ENCODE measurements at regions not wholly inside any gene's neighbourhood (a gene's known extent, or its start where the extent isn't known, plus 50 kb on each side); places are given as distances from the start of the nearest gene placed in this dataset.
A peak's percentile ranks its signal among the peaks of the same experiment; 100 is the strongest.

DNA sequence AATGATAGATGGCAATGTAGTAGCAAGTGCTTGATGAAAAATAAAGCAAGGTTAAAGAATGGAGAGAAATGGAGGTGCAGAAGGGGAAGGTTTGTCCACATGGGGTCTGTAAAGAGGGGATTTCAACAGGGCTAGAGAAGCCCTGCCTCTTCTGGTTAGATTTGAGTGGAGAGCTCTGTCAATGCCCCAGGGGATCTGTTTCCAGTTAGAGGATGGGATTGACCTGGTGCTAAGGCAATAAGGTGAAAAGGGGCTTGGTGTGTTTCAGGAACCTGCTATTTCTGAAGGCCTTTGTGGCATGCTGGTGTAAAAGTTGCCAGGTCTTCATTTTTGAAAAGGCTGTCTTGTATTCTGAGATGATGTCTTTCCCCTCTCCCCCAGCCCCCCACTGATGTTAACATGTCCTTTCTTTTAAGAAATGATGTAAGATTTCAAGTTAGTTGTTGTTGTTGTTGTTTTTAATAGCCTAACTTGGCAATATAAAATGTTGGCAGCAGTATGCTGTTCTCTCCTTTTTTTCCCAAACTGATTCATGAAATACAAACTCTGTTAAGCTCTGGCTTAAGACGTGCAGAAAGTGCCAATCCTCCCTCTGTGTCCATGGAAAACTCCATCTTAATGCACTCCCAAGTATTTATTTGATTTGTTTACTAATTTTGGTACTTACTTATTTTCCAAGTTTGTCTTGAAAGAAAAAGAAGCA lies 370.3 kb upstream of the ADGRL2 start:
- DNase-seq = no peak

- DNase-seq = no peak
Measured at GRCh38 chr1:81428998-81429397, 371.7 kb upstream of the ADGRL2 start.

DNA sequence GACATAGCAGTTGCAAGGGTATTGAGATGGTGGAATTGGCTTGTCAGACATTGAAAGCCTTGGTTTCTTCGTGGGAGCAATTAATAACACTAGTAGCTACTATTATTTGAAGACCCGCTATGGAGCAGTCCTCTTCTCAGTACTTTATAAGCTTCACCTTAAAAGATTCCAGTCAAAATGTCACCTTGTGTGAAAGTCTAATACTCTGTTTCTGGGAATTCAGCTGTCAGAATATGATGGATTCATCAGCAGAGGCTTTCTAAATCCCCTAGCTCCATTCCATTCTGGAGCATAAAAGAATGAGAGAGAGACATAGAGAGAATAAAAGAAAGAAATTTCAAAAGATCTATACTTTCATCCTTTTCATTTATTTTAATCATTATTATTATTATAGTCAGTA lies 375.9 kb upstream of the ADGRL2 start:
- DNase-seq = no peak

- no peak for DNase-seq
Measured at GRCh38 chr1:81424061-81424460, 376.7 kb upstream of the ADGRL2 start.

DNA sequence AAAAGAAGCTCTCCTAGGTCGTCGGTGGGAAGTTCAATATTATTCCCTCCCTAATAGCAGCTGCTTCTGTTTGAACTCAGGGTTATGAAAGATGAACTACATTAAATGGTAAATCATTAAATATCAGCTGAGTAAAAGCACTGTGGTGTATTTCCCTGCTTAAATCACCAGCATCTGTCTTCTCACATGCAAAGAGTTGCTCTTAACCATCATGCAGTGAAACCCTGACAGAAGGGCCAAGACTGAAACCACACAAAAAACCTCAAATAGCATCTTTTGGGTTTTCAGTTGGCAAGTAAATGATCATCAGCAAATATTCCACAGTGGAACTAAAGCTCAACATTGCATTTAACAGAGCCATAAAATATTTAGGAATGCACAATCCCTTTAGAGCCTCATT lies 380.0 kb upstream of the ADGRL2 start:
- no peak for DNase-seq

- DNase-seq = peak; percentile 21
Measured at GRCh38 chr1:81414488-81415015, 386.2 kb upstream of the ADGRL2 start.

DNA sequence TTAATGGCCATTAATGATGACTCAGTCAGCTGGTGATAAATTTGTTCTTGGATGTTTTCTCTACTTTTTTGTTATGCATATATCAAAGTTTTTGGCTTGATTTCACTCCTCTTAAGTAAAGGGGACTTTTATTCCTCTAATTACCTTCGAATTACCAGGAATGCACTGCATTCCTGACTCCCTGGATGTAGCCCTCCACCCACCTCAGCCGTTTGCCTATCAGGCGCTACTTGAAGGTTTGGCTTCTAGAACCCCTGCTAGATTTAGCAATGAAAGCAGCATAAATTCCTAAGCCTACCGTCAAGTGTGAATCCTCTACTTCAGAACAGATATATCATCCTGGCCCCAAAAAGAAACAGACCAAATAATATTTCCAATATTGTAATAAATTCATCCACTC lies 387.8 kb upstream of the ADGRL2 start:
- no peak for DNase-seq

- no peak for DNase-seq
Measured at GRCh38 chr1:81410941-81411340, 389.8 kb upstream of the ADGRL2 start.

DNA sequence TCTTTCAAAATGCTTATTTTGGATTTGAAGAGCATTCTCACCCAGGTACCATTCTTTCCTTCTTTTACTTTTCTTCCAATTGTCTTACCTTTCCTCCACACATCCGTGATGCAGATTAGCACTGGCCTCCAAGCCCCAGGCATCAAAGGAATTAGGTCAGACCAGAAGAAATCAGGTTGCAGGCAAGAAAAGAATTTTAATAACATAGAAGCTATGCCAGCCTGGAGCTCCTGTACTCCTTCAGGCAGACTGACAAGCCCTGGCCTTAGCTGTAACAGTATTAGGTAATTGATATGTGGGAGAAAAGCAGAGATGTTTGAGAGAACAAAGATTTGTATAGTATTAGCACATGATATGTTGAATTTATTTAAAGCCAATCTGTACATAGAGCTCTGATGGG lies 390.4 kb upstream of the ADGRL2 start:
- no peak for DNase-seq

GRCh38 chr1:81409780-81410274 lies 390.9 kb upstream of the ADGRL2 start:
- DNase-seq = no peak

DNA sequence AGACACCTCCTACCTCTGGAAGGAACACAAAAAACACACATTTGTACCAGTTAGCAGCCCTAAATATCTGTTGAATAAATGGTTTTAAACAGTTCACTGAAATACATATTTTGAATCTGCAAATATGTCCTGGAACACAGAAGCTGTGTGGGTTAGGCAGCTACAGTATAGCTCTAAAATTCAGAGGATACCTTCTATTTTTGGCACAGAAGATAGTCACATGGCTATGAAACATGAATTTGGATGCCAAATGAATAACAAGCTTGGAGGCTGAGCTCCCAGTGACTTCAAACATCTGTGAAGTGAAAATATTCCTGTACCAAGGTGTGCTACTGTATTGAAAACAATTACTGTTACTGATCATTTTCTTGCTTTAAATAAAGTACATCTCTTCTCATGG lies 391.5 kb upstream of the ADGRL2 start:
- no peak for DNase-seq

GRCh38 chr1:81408419-81408818 lies 392.3 kb upstream of the ADGRL2 start:
- DNase-seq = no peak

DNA sequence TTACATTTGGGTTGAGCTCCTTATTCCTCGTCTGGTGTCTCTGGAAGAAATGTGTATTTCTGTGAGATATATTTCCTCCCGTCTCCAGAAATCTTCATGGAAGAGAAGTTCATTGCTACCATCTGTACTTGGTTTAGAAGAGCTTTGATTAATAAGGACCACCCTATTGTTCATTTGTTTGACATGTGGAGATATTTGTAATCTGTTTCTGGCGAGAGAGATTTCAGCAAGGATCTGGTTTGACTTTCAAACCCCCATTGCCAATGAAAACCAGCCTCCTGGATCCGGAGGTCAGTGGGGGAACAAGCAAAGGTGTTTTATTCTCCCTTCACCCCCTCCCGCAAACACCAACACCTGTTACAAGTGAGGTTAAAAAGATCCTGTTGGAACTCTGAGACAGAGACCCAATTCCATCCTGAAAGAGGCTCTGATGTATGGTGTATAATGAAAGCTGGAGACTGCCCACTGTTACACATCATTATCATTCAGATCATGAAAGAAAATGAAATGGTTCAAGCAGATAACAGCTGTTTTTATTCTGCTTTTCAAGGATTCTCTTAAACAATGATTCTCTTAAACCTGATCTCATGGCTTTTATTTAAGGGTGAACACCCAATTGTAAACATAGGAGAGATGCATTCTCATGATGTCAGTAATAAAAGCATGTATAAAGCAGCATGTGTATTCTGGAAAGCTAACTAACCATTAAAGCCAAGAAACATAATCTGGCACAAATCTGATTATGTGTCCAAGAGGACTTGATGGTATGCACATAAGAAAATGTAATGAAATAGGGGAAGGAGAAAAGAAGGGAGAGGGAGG lies 393.5 kb upstream of the ADGRL2 start:
- no peak for DNase-seq

- no peak for DNase-seq
Measured at GRCh38 chr1:81406292-81406999, 394.3 kb upstream of the ADGRL2 start.

- no peak for DNase-seq
Measured at GRCh38 chr1:81398041-81398440, 402.7 kb upstream of the ADGRL2 start.

DNA sequence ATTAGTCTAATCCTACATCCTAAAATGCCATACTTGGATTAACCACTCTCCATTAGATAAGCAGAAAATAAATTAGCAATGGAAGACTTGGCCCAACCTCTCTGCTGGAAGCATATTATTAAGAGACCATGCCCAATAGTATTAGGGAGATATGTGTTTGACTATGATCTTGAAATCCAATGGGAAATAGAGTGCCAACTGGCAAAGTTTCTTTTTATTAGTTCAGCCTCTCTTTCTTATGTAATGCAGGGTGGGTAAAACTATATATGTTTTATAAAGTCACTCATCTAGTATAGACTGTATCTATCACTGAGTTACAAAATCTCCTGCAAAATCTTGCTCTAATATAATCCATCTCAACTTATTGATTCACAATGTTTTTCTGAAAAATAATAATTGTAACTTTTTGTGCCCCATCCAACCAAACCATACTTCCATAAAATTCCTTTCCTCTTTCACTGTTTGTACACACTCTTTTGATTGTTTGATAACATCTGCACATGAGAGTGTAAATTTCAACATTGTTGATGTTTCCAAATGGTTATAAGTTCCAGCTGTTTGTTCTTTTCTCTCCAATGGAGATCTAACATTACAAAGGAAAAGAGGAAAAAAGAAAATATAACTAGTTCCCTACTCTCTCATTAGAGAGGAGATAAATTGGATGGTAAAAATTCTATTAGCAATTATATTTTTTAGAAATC lies 408.1 kb upstream of the ADGRL2 start:
- DNase-seq = no peak

DNA sequence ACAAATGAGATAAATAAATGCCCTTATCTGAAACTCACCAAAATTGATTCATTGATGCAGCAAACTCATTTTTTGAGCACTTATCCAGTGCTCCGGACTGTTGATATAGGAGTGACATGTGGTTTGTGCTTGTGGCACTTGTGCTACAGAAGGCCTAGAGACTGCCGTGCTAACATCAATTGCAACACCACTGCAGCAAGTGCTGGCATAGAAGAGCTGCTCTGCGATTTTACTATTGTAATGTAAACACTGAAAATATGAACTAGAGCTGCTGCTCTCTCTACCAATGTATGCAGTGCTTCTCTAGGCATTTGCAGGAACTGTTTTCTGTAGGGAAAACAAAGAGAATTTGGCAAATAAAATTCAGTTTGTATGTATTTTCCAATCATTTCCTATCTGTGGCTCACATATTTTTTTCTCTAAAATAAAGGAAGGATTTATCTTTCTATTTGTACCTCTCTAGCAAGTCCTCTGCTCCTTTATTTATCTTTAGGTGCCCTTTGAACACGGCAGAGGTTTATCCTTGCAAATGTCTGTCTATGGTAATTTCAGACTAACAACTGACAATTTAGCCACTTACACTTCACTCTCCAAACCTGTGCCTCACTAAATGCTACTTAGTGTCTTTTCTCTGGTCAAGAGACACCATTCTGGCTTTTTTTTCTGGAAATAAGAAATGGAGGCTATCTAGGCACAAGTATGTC lies 409.5 kb upstream of the ADGRL2 start:
- no peak for DNase-seq

GRCh38 chr1:81388435-81388834 lies 412.3 kb upstream of the ADGRL2 start:
- DNase-seq = no peak

DNA sequence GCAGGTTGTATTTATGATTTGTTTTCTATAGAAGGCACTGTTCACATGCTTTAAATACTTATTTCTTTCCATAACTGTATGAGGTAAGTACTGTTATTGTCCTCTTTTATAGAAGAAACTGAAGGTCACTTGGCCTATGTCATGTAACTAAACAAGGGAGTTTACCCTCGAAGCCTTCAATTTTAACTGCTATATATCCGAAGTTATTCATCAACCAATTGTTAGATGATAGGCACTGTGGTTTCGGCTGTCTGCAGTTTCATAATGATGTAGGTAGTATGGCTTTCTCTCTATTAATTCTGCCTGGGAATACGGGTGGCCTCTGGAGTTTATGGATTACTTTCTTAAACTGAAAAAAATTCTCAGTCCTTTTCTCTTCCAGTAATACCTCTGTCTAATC lies 413.3 kb upstream of the ADGRL2 start:
- no peak for DNase-seq

DNA sequence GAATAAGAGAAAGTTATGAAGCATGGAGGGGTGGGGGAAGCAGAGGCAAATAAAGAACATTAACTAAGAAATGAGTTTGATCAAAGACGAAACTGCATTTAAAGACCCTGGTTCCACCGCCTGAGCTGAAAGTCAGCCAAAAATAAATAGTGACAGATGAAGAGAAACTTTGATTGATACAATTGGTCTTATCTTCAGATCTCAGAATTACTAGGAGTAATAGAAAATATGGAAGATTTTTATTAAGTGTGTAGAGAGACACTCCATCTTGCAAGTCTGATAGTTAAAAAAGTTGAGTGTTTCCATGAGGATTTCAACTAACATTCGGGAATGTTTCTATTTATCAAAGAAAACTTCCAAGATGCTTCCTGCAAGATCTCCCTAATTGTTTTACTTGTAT lies 418.2 kb upstream of the ADGRL2 start:
- DNase-seq = no peak

GRCh38 chr1:81381881-81382280 lies 418.9 kb upstream of the ADGRL2 start:
- DNase-seq = no peak

DNA sequence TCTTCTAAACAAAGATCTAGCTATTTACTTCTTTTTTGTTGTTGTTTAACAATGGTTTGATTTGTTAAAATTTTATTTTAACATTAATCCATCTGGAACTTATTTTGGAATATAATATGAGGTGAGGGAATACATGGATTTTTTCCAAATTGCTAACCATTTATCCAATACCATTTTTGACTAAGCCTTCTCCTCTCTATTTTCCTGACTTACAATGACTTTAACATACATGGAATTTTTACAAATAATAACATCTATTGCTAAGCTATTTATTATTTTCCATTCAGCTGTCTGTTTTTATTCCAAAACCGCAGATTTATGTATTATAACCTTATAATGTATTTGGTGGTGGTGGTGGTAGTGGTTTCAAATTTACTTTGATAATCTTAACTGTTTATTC lies 420.3 kb upstream of the ADGRL2 start:
- no peak for DNase-seq

All from suppressor macrophage treated with lipopolysaccharide for 4 hours (primary cell).